ENCODE measurements at regions not wholly inside any gene's neighbourhood (a gene's known extent, or its start where the extent isn't known, plus 50 kb on each side); places are given as distances from the start of the nearest gene placed in this dataset.

- TF ChIP-seq, protein P1, sequence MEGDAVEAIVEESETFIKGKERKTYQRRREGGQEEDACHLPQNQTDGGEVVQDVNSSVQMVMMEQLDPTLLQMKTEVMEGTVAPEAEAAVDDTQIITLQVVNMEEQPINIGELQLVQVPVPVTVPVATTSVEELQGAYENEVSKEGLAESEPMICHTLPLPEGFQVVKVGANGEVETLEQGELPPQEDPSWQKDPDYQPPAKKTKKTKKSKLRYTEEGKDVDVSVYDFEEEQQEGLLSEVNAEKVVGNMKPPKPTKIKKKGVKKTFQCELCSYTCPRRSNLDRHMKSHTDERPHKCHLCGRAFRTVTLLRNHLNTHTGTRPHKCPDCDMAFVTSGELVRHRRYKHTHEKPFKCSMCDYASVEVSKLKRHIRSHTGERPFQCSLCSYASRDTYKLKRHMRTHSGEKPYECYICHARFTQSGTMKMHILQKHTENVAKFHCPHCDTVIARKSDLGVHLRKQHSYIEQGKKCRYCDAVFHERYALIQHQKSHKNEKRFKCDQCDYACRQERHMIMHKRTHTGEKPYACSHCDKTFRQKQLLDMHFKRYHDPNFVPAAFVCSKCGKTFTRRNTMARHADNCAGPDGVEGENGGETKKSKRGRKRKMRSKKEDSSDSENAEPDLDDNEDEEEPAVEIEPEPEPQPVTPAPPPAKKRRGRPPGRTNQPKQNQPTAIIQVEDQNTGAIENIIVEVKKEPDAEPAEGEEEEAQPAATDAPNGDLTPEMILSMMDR (IDR thresholded peaks at IDR 0.05), result no peak
- no peak for TF ChIP-seq POLR2A (IDR thresholded peaks at IDR 0.05)
- no peak for TF ChIP-seq EP300 (IDR thresholded peaks at IDR 0.05)
Measured at GRCh38 chr5:120103495-120103894, 360.6 kb upstream of the PRR16 start.
